ENCODE measurements at regions not wholly inside any gene's neighbourhood (a gene's known extent, or its start where the extent isn't known, plus 50 kb on each side); places are given as distances from the start of the nearest gene placed in this dataset.

DNA sequence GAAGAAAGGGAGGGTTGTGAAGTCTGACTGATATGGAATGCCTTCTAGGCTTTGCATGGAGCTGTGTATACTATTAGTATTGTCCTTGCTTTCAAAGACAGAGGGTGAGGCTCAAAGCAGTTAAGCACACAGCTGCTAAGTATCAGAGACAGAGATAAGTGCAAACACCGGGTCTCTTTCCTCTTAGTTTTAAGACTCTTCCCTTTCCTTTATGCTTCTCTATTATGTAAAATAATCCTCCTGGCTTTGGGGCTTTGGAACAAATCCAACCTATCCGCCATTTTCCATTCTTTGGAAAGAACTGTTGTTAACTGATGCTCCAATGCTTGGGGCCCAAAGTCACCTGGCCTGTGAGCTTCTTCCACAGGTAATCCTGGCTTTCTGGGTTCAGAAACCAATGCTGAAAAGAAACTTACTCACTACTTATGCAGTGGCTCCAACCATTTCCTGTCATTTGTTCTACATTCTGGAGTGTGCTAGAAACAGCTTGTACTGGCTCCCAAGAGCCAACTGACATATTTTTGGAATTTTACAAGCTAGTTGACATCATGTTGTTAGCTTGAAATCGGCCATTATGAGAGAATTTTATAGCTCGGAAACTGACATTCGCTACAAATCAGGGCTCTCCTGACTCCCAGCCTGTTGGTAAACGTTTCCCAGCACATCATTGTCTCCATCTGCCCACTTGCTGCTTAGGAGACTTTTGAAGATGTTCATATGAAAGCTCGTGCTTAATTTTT lies 67.5 kb downstream of the DNTTIP2 start:
- Histone ChIP-seq H3K9me3 (peaks cover 0 to 11% (median 0%) of the 10 kb centered on the region in 4 donors), H3K4me1 (peaks cover 0 to 18% (median 7%) of the 10 kb centered on the region in 4 donors), H3K4me3 (no peak overlapping the region), H3K36me3 (no peaks in the 10 kb centered on the region), H3K27ac (no peak overlapping the region), H3K27me3 (no peaks in the 10 kb centered on the region)
- DNase-seq = no peak
- 65 to 85% (median 80%) methylated on average over 7 of the region's 7 CpGs for WGBS, 5 donors
- intact Hi-C loops (cut with DNase I; ENCODE audit: low total_unique reads) = loop anchor here (5.0 to 10.0 kb wide), 2 partner anchors 179 to 377 kb away; no protein-coding TSS in a partner anchor
- TF ChIP-seq POLR2A (IDR thresholded peaks at IDR 0.05) = no peak
- TF ChIP-seq, protein P1, sequence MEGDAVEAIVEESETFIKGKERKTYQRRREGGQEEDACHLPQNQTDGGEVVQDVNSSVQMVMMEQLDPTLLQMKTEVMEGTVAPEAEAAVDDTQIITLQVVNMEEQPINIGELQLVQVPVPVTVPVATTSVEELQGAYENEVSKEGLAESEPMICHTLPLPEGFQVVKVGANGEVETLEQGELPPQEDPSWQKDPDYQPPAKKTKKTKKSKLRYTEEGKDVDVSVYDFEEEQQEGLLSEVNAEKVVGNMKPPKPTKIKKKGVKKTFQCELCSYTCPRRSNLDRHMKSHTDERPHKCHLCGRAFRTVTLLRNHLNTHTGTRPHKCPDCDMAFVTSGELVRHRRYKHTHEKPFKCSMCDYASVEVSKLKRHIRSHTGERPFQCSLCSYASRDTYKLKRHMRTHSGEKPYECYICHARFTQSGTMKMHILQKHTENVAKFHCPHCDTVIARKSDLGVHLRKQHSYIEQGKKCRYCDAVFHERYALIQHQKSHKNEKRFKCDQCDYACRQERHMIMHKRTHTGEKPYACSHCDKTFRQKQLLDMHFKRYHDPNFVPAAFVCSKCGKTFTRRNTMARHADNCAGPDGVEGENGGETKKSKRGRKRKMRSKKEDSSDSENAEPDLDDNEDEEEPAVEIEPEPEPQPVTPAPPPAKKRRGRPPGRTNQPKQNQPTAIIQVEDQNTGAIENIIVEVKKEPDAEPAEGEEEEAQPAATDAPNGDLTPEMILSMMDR (IDR thresholded peaks at IDR 0.05) = no peak
- TF ChIP-seq EP300 (IDR thresholded peaks at IDR 0.05) = no peak
- no peak for TF ChIP-seq POLR2AphosphoS5 (IDR thresholded peaks at IDR 0.05)

DNA sequence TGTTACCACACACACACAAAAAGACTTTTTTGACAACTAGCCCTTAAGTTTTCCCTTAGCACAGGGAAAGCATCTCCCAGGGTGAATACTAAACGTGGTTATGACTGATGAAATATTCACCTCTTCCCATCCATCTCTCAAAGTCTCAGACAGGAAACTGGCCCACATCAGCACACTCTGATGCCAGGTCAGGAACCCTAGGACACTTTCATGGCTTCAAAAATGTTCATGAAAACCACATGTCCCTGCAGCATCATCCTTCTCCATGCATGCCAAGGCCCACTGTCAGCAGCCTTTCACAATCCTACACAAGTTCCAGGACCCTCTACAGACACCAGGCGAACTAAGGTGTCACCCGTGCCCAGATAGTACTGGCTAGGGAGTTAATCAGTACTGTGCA lies 68.7 kb downstream of the DNTTIP2 start:
- H3K4me3 ChIP-seq = no peak overlapping the region
- no peaks in the 10 kb centered on the region for H3K36me3 ChIP-seq
- WGBS, 5 donors = 80 to 88% (median 83%) methylated on average over 3 of the region's 3 CpGs
- peaks cover 0 to 17% (median 5%) of the 10 kb centered on the region in 4 donors for H3K4me1 ChIP-seq
- no peak for DNase-seq
- TF ChIP-seq, protein P1 (IDR thresholded peaks at IDR 0.05) = no peak
- no peak for TF ChIP-seq POLR2A (IDR thresholded peaks at IDR 0.05)
- TF ChIP-seq EP300 (IDR thresholded peaks at IDR 0.05) = no peak
- no peak for TF ChIP-seq POLR2AphosphoS5 (IDR thresholded peaks at IDR 0.05)
- no peaks in the 10 kb centered on the region for H3K27me3 ChIP-seq
- no peak overlapping the region for H3K27ac ChIP-seq
- intact Hi-C loops (cut with DNase I; ENCODE audit: low total_unique reads) = loop anchor here (5.0 to 10.0 kb wide), 2 partner anchors 178 to 376 kb away; no protein-coding TSS in a partner anchor
- peaks cover 0 to 11% (median 0%) of the 10 kb centered on the region in 4 donors for H3K9me3 ChIP-seq

DNA sequence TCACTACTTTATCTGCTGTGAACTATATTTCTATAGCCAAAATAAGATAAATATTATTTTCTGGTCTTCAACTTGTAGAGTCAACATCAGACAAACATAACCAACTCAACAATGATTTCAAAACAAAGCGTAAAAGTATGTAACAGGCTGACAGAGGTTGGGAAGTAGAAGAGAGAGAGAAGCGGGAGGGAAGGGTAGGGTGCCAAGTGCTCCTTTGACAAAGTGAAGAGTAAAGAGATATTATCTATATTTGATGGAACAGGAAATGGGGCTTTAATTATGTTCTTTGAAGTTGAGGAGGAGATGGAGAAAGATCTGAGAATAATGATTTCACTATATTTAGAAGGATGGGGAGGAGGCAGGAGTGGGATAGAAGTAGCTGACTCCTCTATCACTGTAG lies 70.1 kb downstream of the DNTTIP2 start:
- no peak for DNase-seq
- peaks cover 0 to 24% (median 8%) of the 10 kb centered on the region in 4 donors for H3K4me1 ChIP-seq
- intact Hi-C loops (cut with DNase I; ENCODE audit: low total_unique reads) = no loop called here
- TF ChIP-seq POLR2AphosphoS5 (IDR thresholded peaks at IDR 0.05) = no peak
- TF ChIP-seq EP300 (IDR thresholded peaks at IDR 0.05) = no peak
- TF ChIP-seq, protein P1 (IDR thresholded peaks at IDR 0.05) = no peak
- TF ChIP-seq POLR2A (IDR thresholded peaks at IDR 0.05) = no peak
- no peak overlapping the region for H3K27ac ChIP-seq
- H3K9me3 ChIP-seq = peaks cover 0 to 11% (median 0%) of the 10 kb centered on the region in 4 donors
- H3K27me3 ChIP-seq = no peaks in the 10 kb centered on the region
- H3K36me3 ChIP-seq = no peaks in the 10 kb centered on the region
- H3K4me3 ChIP-seq = no peak overlapping the region
- WGBS, 5 donors = 75 to 99% (median 96%) methylated on average over 2 of the region's 2 CpGs

DNA sequence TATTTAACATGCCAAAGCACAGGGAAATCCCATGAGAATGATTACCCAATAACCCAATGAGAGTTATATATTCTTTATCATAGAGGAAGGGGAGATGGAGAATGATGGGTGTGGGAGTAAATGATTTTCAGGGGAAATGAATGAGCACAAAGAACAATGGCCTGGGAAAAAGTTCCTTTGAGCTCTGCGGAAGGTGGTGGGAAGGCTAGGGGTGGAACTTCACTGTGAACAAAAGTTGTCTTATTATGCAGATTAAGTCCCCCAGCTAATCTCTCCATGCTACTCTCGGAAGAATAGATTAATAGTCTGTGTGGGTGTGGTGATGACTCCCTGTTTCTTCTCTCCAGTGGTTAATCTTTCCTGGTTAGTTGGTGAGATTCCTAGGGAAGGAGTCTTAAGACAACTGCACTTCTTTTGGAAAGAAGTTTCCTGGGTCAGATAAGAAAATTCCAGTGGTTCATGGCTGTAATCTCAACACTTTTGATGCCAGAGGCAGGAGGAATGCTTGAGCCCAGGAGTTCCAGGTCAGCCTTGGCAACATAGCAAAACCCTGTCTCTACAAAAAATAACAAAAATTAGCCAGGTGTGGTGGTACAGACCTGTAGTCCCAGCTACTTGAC lies 71.6 kb downstream of the DNTTIP2 start:
- intact Hi-C loops (cut with DNase I; ENCODE audit: low total_unique reads) = no loop called here
- Histone ChIP-seq H3K36me3 (no peaks in the 10 kb centered on the region), H3K27ac (no peak overlapping the region), H3K27me3 (no peaks in the 10 kb centered on the region), H3K4me3 (no peak overlapping the region), H3K9me3 (peaks cover 0 to 11% (median 0%) of the 10 kb centered on the region in 4 donors), H3K4me1 (peaks cover 0 to 18% (median 6%) of the 10 kb centered on the region in 4 donors)
- no peak for DNase-seq
- 87 to 96% (median 95%) methylated on average over 2 of the region's 2 CpGs for WGBS, 5 donors
- TF ChIP-seq, protein P1 (IDR thresholded peaks at IDR 0.05) = no peak
- TF ChIP-seq EP300 (IDR thresholded peaks at IDR 0.05) (no peak), POLR2A (IDR thresholded peaks at IDR 0.05) (no peak)
